Mesothelial cell of epicardium (in vitro differentiated cells): ENCODE measurements at regions not wholly inside any gene's neighbourhood (a gene's known extent, or its start where the extent isn't known, plus 50 kb on each side); places are given as distances from the start of the nearest gene placed in this dataset.

ENCODE experiments used
- DNase-seq, 2 experiments: peaks; one replicate each; pipeline ENCODE4 v3.0.0; 2021; ENCODE audit warnings: low spot score in 2 of 2; ENCODE audit not compliant: unreplicated experiment in 2 of 2
- H3K27ac Mint-ChIP-seq: 2 replicates; pipeline ENCODE4 v1.8.0; 2021; ENCODE audit warnings: mixed read lengths
- H3K27me3 Mint-ChIP-seq: 2 replicates; pipeline ENCODE4 v1.8.0; 2021; ENCODE audit warnings: low read depth, mixed read lengths
- H3K36me3 Mint-ChIP-seq: 2 replicates; pipeline ENCODE4 v1.8.0; 2021; ENCODE audit warnings: mixed read lengths
- H3K4me1 Mint-ChIP-seq: 2 replicates; pipeline ENCODE4 v1.8.0; 2021; ENCODE audit warnings: mixed read lengths
- H3K4me3 Mint-ChIP-seq: 2 replicates; pipeline ENCODE4 v1.8.0; 2021; ENCODE audit warnings: mild to moderate bottlenecking, moderate library complexity, mixed read lengths
- H3K9me3 Mint-ChIP-seq: 2 replicates; pipeline ENCODE4 v1.8.0; 2021; ENCODE audit warnings: mixed read lengths
- TF ChIP-seq, protein P1 (sequence below): fragments of 200-600 bp; sonication (generic); IDR thresholded peaks from one replicate; pipeline ENCODE4 v1.5.0; 2021; ENCODE audit warnings: antibody characterized with exemption; ENCODE audit not compliant: unreplicated experiment

DNA sequence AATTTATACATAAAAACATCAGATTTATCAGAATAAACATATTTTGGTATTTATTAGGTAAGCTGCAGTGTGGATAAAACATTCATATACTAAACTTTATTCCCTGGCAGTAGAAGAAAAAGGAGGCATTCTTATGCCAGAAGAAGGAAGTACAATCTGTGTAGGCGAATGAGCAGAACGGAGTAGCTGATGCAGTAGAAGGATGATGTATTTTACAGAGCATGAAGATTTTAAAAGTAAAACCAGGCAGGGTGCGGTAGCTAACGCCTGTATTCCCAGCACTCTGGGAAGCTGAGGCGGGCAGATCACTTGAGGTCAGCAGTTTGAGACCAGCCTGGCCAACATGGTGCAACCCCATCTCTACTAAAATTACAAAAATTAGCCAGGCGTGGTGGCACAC, 294.9 kb upstream of the MKLN1 start:
- no peak overlapping the region for H3K4me3 Mint-ChIP-seq
- H3K9me3 Mint-ChIP-seq = no peaks in the 10 kb centered on the region
- TF ChIP-seq, protein P1, sequence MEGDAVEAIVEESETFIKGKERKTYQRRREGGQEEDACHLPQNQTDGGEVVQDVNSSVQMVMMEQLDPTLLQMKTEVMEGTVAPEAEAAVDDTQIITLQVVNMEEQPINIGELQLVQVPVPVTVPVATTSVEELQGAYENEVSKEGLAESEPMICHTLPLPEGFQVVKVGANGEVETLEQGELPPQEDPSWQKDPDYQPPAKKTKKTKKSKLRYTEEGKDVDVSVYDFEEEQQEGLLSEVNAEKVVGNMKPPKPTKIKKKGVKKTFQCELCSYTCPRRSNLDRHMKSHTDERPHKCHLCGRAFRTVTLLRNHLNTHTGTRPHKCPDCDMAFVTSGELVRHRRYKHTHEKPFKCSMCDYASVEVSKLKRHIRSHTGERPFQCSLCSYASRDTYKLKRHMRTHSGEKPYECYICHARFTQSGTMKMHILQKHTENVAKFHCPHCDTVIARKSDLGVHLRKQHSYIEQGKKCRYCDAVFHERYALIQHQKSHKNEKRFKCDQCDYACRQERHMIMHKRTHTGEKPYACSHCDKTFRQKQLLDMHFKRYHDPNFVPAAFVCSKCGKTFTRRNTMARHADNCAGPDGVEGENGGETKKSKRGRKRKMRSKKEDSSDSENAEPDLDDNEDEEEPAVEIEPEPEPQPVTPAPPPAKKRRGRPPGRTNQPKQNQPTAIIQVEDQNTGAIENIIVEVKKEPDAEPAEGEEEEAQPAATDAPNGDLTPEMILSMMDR = no peak
- H3K27ac Mint-ChIP-seq = no peak overlapping the region
- H3K36me3 Mint-ChIP-seq = no peaks in the 10 kb centered on the region
- no peaks in the 10 kb centered on the region for H3K27me3 Mint-ChIP-seq
- no peak for DNase-seq
- H3K4me1 Mint-ChIP-seq = no peaks in the 10 kb centered on the region

- Mint-ChIP-seq H3K9me3 (no peaks in the 10 kb centered on the region), H3K27ac (no peak overlapping the region), H3K36me3 (no peaks in the 10 kb centered on the region), H3K4me3 (no peak overlapping the region), H3K27me3 (no peaks in the 10 kb centered on the region), H3K4me1 (peaks cover under 1% of the 10 kb centered on the region)
- TF ChIP-seq, protein P1 = no peak
- no peak for DNase-seq
Observed at GRCh38 chr7:131034166-131034881, 293.4 kb upstream of the MKLN1 start.

GRCh38 chr7:131035088-131035770, 292.4 kb upstream of the MKLN1 start:
- TF ChIP-seq, protein P1 = no peak
- Mint-ChIP-seq H3K9me3 (no peaks in the 10 kb centered on the region), H3K4me1 (peaks cover 6% of the 10 kb centered on the region), H3K27me3 (no peaks in the 10 kb centered on the region), H3K4me3 (no peak overlapping the region), H3K36me3 (no peaks in the 10 kb centered on the region), H3K27ac (no peak overlapping the region)
- DNase-seq = no peak

DNA sequence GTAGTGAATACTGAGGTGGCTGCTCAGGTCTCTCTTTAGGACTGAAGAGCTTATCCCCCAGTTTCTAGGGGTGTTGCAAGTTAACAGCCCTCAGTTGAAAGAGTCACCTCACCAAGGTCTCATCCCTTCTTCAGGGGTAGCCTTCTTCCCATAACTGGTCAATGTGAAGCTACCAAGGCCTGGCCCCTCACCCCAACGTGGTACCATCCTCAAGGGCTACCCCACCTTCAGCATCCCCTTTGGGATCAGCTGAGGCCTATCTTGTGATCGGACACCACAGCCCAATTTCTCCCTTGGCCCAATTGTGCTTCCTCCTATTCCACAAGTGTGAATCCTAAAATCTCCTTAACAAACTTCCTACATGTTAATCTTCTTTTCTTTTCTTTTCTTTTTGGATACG, 289.5 kb upstream of the MKLN1 start:
- peaks cover 9% of the 10 kb centered on the region for H3K4me1 Mint-ChIP-seq
- H3K9me3 Mint-ChIP-seq = no peaks in the 10 kb centered on the region
- no peak overlapping the region for H3K27ac Mint-ChIP-seq
- H3K27me3 Mint-ChIP-seq = peaks cover 2% of the 10 kb centered on the region
- TF ChIP-seq, protein P1 = no peak
- no peaks in the 10 kb centered on the region for H3K36me3 Mint-ChIP-seq
- no peak for DNase-seq
- no peak overlapping the region for H3K4me3 Mint-ChIP-seq

- H3K27me3 Mint-ChIP-seq = peaks cover 2% of the 10 kb centered on the region
- H3K36me3 Mint-ChIP-seq = no peaks in the 10 kb centered on the region
- no peak overlapping the region for H3K4me3 Mint-ChIP-seq
- H3K27ac Mint-ChIP-seq = no peak overlapping the region
- no peak for DNase-seq
- peaks cover 9% of the 10 kb centered on the region for H3K4me1 Mint-ChIP-seq
- H3K9me3 Mint-ChIP-seq = no peaks in the 10 kb centered on the region
- TF ChIP-seq, protein P1 = no peak
Observed at GRCh38 chr7:131039355-131039762, 288.3 kb upstream of the MKLN1 start.
